HepG2 (cell line): ENCODE measurements at regions not wholly inside any gene's neighbourhood (a gene's known extent, or its start where the extent isn't known, plus 50 kb on each side); places are given as distances from the start of the nearest gene placed in this dataset.

ENCODE experiments used
- ATAC-seq: fragments of 200-7000 bp; cut with Tn5 transposase; 3 replicates; pipeline ENCODE4 v1.9.1; 2020; ENCODE audit warnings: mild to moderate bottlenecking, moderate library complexity
- BruUV-seq: library from RNA; stranded (reverse); fragments of 400-500 nt; replicated peaks from 2 replicates; lab custom pipeline; 2021; lab: Mats Ljungman, UMichigan
- CTCF ChIA-PET: fragments of 300-600 bp; formaldehyde crosslinking; extraction: SDS; loops from one replicate; lab custom pipeline; 2021; ENCODE audit warnings: low total read pairs, inconsistent platforms, low intra/inter-chr PET ratio; lab: Yijun Ruan, JAX
- POLR2A ChIA-PET: fragments of 350-600 bp; sonication (Branson Sonifier 250); formaldehyde crosslinking; loops from one replicate; lab custom pipeline; 2020; ENCODE audit warnings: antibody characterized with exemption, inconsistent platforms; lab: Yijun Ruan, JAX
- DNase-seq: peaks from one replicate; pipeline ENCODE4 v3.0.0-alpha.2; 2015; ENCODE audit warnings: low spot score
- FAIRE-seq: peaks from 3 replicates; lab custom pipeline; 2011; peaks lifted over from hg19 to GRCh38; lab: Jason Lieb, UNC
- H2AFZ ChIP-seq: one replicate; pipeline ENCODE4 v1.6.1; 2011; ENCODE audit warnings: low read length, inconsistent platforms
- H3K27ac ChIP-seq: fragments of 300-600 bp; 3 replicates; pipeline ENCODE4 v1.8.0; 2011; ENCODE audit warnings: mixed run types, mild to moderate bottlenecking, mixed read lengths, low read length, inconsistent platforms; ENCODE audit not compliant: insufficient read depth; ENCODE audit errors: extremely low read length
- H3K27me3 ChIP-seq, 2 experiments: fragments of 200-600 bp in 1 of 2; 2 replicates in 1 of 2; 3 replicates in 1 of 2; pipeline versions ENCODE4 v1.6.0 to v1.8.0; 2011; ENCODE audit warnings: low read length in 2 of 2, mild to moderate bottlenecking in 2 of 2, moderate library complexity in 2 of 2, inconsistent platforms in 1 of 2; ENCODE audit not compliant: insufficient read depth in 2 of 2, control insufficient read depth in 1 of 2
- H3K36me3 ChIP-seq, 2 experiments: fragments of 200-600 bp in 1 of 2; replicated peaks in 1 of 2; 2 replicates in 1 of 2; 3 replicates in 1 of 2; pipeline versions ENCODE4 v1.5.1 to v1.8.0; 2011; ENCODE audit warnings: low read length in 2 of 2, inconsistent platforms in 1 of 2; ENCODE audit not compliant: insufficient read depth in 2 of 2, control insufficient read depth in 1 of 2
- H3K4me1 ChIP-seq: 2 replicates; pipeline ENCODE4 v1.5.1; 2012; ENCODE audit warnings: low read length, inconsistent platforms; ENCODE audit not compliant: insufficient read depth
- H3K4me2 ChIP-seq: 2 replicates; pipeline ENCODE4 v1.6.0; 2011; ENCODE audit warnings: low read depth, low read length, inconsistent platforms
- H3K4me3 ChIP-seq, 3 experiments: fragments of 200-600 bp in 1 of 3; sonication (generic), shearing (Covaris generic) in 1 of 3; replicated peaks in 1 of 3; 2 replicates each; pipeline ENCODE4 v1.5.1; 2011 to 2016; ENCODE audit warnings: low read length in 3 of 3, inconsistent platforms in 2 of 3, low read depth in 2 of 3, mild to moderate bottlenecking in 2 of 3, control low read depth in 1 of 3, mixed read lengths in 1 of 3; ENCODE audit not compliant: insufficient read depth in 1 of 3
- H3K79me2 ChIP-seq: one replicate; pipeline ENCODE4 v1.6.1; 2011; ENCODE audit warnings: low read length, inconsistent platforms; ENCODE audit not compliant: insufficient read depth
- H3K9ac ChIP-seq: 2 replicates; pipeline ENCODE4 v1.6.0; 2011; ENCODE audit warnings: mild to moderate bottlenecking, low read depth, low read length, inconsistent platforms; ENCODE audit not compliant: insufficient read depth
- H3K9me3 ChIP-seq: 2 replicates; pipeline ENCODE4 v1.5.1; 2012; ENCODE audit warnings: mild to moderate bottlenecking, low read length
- H4K20me1 ChIP-seq: 2 replicates; pipeline ENCODE4 v1.6.0; 2011; ENCODE audit warnings: inconsistent platforms, mild to moderate bottlenecking, low read length, moderate library complexity; ENCODE audit not compliant: insufficient read depth
- CCDC6 ChIP-seq: sonication (generic); formaldehyde crosslinking; IDR thresholded peaks from 2 replicates; pipeline ENCODE4 v1.8.1; 2022; ENCODE audit warnings: mild to moderate bottlenecking, missing genetic modification reagents, moderate library complexity
- GPN1 ChIP-seq: sonication (generic); formaldehyde crosslinking; IDR thresholded peaks from 2 replicates; pipeline ENCODE4 v1.5.1; 2020; ENCODE audit warnings: missing genetic modification reagents, borderline replicate concordance
- MZF1 ChIP-seq: sonication (generic); formaldehyde crosslinking; IDR thresholded peaks from 2 replicates; pipeline ENCODE4 v1.8.1; 2023; ENCODE audit warnings: mild to moderate bottlenecking, missing genetic modification reagents, borderline replicate concordance
- NFIC ChIP-seq: IDR thresholded peaks from 2 replicates; pipeline ENCODE4 v1.6.1; 2012; ENCODE audit warnings: mild to moderate bottlenecking, low read length, inconsistent platforms
- RBFOX2 ChIP-seq: fragments of 200-400 bp; formaldehyde crosslinking; IDR thresholded peaks from 2 replicates; pipeline ENCODE4 v1.6.1; 2017; ENCODE audit warnings: low read depth, mild to moderate bottlenecking, low read length
- ZNF484 ChIP-seq: sonication (generic); formaldehyde crosslinking; IDR thresholded peaks from 2 replicates; pipeline ENCODE4 v1.5.1; 2020; ENCODE audit warnings: mild to moderate bottlenecking, low read depth, missing genetic modification reagents, borderline replicate concordance
- WGBS: methylation state at CpG from one replicate; pipeline ENCODE4 v1.1.6; 2017; ENCODE audit warnings: low lambda C conversion rate; 5-methylcytosine and 5-hydroxymethylcytosine counted together
- in situ Hi-C: cut with HindIII; loops from 2 replicates; pipeline ENCODE4 v1.10.0; 2017; ENCODE audit warnings: low pct_unique_long_range_greater_than_20kb; ENCODE audit not compliant: extremely low pct_ligation_motif_present
- intact Hi-C: fragments of 100-400 bp; cut with micrococcal nuclease; formaldehyde crosslinking; loops from one replicate; pipeline ENCODE4 v1.10.0; 2022; ENCODE audit not compliant: unreplicated experiment
- TF ChIP-seq, protein P1 (sequence below): sonication (generic); formaldehyde crosslinking; IDR thresholded peaks from 2 replicates; pipeline ENCODE4 v1.4.0; 2020; ENCODE audit warnings: missing genetic modification reagents, borderline replicate concordance
- TF ChIP-seq, protein P2 (sequence below): sonication (generic); formaldehyde crosslinking; IDR thresholded peaks from 2 replicates; pipeline ENCODE4 v1.4.0; 2020; ENCODE audit warnings: missing genetic modification reagents
- TF ChIP-seq, protein P3 (sequence below): sonication (generic); formaldehyde crosslinking; conservative IDR thresholded peaks from 2 replicates; pipeline ENCODE4 v1.4.0; 2020; ENCODE audit warnings: missing genetic modification reagents
- TF ChIP-seq, protein P4 (sequence below): IDR thresholded peaks from 2 replicates; pipeline ENCODE4 v1.6.1; 2012; ENCODE audit warnings: inconsistent platforms

DNA sequence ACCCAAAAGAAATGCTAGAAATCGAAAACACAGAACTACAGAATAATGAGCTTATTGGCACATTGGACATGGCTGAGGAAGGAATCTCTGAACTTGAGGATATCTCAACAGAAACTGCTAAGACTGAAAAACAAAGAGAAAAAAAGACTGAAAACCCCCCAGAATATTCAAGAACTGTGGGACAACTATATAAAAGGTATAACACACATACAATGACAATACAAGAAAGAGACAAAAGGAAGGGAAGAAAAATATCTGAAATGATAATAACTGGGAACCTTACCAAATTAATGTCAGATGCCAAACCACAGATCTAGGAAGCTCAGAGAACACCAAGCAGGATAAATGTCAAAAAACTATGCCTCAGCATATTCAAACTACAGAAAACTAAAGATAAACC lies 68.6 kb upstream of the TNPO1 start:
- no peak for FAIRE-seq
- no peak overlapping the region for H3K4me2 ChIP-seq
- CTCF ChIA-PET = no interaction called here
- H3K27ac ChIP-seq = no peak overlapping the region
- H3K36me3 ChIP-seq = no peaks in the 10 kb centered on the region
- H3K4me3 ChIP-seq = no peak overlapping the region
- no peaks in the 10 kb centered on the region for H3K27me3 ChIP-seq
- no peaks in the 10 kb centered on the region for H4K20me1 ChIP-seq
- no peaks in the 10 kb centered on the region for H3K4me1 ChIP-seq
- no peaks in the 10 kb centered on the region for H3K9me3 ChIP-seq
- H3K79me2 ChIP-seq = no peaks in the 10 kb centered on the region
- POLR2A ChIA-PET = no interaction called here
- in situ Hi-C loops (no loop called here), intact Hi-C loops (loop anchor here (5.0 kb wide), 1 partner anchor 184 kb away; no protein-coding TSS in a partner anchor)
- TF ChIP-seq ZNF484 (CRISPR knock-in tag) (no peak), GPN1 (CRISPR knock-in tag) (no peak), MZF1 (CRISPR knock-in tag) (no peak), RBFOX2 (no peak), CCDC6 (CRISPR knock-in tag) (no peak), NFIC (no peak)
- TF ChIP-seq, protein P1, sequence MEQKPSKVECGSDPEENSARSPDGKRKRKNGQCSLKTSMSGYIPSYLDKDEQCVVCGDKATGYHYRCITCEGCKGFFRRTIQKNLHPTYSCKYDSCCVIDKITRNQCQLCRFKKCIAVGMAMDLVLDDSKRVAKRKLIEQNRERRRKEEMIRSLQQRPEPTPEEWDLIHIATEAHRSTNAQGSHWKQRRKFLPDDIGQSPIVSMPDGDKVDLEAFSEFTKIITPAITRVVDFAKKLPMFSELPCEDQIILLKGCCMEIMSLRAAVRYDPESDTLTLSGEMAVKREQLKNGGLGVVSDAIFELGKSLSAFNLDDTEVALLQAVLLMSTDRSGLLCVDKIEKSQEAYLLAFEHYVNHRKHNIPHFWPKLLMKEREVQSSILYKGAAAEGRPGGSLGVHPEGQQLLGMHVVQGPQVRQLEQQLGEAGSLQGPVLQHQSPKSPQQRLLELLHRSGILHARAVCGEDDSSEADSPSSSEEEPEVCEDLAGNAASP (CRISPR knock-in tag) = no peak
- TF ChIP-seq, protein P2, sequence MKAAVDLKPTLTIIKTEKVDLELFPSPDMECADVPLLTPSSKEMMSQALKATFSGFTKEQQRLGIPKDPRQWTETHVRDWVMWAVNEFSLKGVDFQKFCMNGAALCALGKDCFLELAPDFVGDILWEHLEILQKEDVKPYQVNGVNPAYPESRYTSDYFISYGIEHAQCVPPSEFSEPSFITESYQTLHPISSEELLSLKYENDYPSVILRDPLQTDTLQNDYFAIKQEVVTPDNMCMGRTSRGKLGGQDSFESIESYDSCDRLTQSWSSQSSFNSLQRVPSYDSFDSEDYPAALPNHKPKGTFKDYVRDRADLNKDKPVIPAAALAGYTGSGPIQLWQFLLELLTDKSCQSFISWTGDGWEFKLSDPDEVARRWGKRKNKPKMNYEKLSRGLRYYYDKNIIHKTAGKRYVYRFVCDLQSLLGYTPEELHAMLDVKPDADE (CRISPR knock-in tag) = no peak
- TF ChIP-seq, protein P3, sequence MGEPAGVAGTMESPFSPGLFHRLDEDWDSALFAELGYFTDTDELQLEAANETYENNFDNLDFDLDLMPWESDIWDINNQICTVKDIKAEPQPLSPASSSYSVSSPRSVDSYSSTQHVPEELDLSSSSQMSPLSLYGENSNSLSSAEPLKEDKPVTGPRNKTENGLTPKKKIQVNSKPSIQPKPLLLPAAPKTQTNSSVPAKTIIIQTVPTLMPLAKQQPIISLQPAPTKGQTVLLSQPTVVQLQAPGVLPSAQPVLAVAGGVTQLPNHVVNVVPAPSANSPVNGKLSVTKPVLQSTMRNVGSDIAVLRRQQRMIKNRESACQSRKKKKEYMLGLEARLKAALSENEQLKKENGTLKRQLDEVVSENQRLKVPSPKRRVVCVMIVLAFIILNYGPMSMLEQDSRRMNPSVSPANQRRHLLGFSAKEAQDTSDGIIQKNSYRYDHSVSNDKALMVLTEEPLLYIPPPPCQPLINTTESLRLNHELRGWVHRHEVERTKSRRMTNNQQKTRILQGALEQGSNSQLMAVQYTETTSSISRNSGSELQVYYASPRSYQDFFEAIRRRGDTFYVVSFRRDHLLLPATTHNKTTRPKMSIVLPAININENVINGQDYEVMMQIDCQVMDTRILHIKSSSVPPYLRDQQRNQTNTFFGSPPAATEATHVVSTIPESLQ (CRISPR knock-in tag) = no peak
- TF ChIP-seq, protein P4, sequence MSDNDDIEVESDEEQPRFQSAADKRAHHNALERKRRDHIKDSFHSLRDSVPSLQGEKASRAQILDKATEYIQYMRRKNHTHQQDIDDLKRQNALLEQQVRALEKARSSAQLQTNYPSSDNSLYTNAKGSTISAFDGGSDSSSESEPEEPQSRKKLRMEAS = no peak
- no peak for DNase-seq
- H3K9ac ChIP-seq = no peak overlapping the region
- H2AFZ ChIP-seq = no peak overlapping the region
- WGBS = 3% methylated on average over 1 of the region's 1 CpG
- BruUV-seq = no TSS peak
- ATAC-seq = no peak
